ENCODE measurements at regions not wholly inside any gene's neighbourhood (a gene's known extent, or its start where the extent isn't known, plus 50 kb on each side); places are given as distances from the start of the nearest gene placed in this dataset.

GRCh38 chr15:100712226-100712625 is 109.8 kb downstream of the ASB7 start:
- intact Hi-C loops (cut with DNase I) = no loop called here
- peaks cover 0 to 4% of the 10 kb centered on the region in 2 donors for H3K4me1 ChIP-seq
- no peaks in the 10 kb centered on the region for H3K27me3 ChIP-seq
- no peaks in the 10 kb centered on the region for H3K9me3 ChIP-seq
- H3K36me3 ChIP-seq = no peaks in the 10 kb centered on the region
- no peak overlapping the region for H3K4me3 ChIP-seq
- TF ChIP-seq CTCF (IDR thresholded peaks at IDR 0.05) = no peak
- H3K27ac ChIP-seq = no peak overlapping the region
- DNase-seq (ENCODE audit: low spot score in 2 of 2) = peak in 1 of 2 donors; percentile 64

DNA sequence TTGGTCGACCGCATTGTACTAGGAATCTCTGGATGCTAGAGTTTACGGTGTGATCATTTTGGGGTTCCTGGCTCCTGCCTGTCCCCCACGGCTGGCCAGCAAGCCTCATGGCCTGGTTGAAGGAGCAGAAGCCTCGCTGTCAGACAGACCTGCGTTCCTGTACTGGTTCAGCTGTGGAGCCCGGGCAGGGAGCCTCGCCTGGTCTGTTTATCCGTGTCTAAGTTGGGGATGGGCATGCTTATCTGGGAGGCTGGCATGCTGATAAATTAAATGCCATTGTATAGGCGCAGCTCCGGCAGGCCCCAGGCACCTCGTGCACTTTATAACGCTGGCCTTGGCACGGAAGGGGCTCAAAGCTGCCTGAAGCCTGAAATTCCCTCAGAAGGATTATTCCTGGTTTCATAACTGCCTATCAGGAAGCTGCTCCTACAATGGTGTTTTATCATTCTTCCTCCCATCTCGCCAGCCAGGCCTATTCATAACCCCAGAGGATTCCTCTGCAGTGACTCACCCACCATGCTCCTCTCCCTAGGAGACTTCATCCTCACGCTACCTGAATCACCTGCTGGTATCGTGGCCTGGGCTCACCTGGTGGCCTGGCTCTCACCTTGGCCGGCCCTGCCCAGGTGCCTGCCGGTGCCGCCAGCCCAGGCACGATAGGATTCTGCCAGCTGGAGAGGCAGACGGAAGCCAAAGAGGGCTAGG is 110.9 kb downstream of the ASB7 start:
- Histone ChIP-seq H3K4me3 (no peak overlapping the region), H3K27me3 (no peaks in the 10 kb centered on the region), H3K27ac (no peak overlapping the region), H3K4me1 (peaks cover 0 to 4% of the 10 kb centered on the region in 2 donors), H3K9me3 (no peaks in the 10 kb centered on the region), H3K36me3 (no peaks in the 10 kb centered on the region)
- TF ChIP-seq CTCF (IDR thresholded peaks at IDR 0.05) = no peak
- intact Hi-C loops (cut with DNase I) = no loop called here
- peak in 1 of 2 donors; percentile 53 for DNase-seq (ENCODE audit: low spot score in 2 of 2)

DNA sequence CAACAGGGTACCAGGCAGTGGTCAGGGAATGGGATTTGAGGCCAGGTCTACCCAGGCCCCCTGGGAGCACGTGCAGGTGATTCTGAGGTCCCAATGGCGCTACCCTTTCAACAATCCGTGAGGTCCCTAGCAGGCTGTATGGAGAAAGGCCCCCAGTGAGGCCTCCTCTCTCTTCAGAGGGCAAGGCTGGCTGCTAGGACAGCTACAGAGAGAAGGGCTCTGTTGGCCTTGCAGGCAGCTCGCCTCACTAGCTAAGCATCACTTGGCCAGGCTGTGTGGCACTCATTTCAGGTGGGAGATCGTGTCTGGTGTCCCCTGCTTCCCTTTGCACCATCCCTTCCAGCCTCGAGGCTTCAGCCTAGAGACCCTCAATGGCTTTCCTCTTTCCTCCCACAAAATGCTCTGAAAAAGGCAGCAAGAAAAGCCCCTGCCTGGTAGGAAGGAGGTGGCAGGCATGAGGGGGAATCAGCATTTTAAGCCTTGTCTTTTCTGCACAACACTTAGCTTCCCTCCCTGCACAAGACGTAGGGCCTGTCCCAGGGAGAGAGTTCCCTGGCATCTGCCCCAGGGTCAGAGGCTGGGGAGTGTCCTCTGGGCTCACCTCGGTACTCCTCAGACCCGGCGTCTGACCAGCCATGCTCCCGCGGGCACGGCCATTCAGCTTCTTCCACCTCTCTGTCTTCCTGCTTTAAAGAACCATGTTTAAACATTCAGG is 111.8 kb downstream of the ASB7 start:
- Histone ChIP-seq H3K27ac (no peak overlapping the region), H3K27me3 (no peaks in the 10 kb centered on the region), H3K9me3 (no peaks in the 10 kb centered on the region), H3K4me1 (peaks cover 0 to 4% of the 10 kb centered on the region in 2 donors), H3K4me3 (no peak overlapping the region), H3K36me3 (no peaks in the 10 kb centered on the region)
- no peak for TF ChIP-seq CTCF (IDR thresholded peaks at IDR 0.05)
- intact Hi-C loops (cut with DNase I) = no loop called here
- DNase-seq (ENCODE audit: low spot score in 2 of 2) = peak in 1 of 2 donors; percentile 55

GRCh38 chr15:100714749-100715342 is 112.5 kb downstream of the ASB7 start:
- Histone ChIP-seq H3K9me3 (no peaks in the 10 kb centered on the region), H3K27ac (no peak overlapping the region), H3K4me1 (peaks cover 0 to 4% of the 10 kb centered on the region in 2 donors), H3K4me3 (no peak overlapping the region), H3K27me3 (no peaks in the 10 kb centered on the region), H3K36me3 (no peaks in the 10 kb centered on the region)
- TF ChIP-seq CTCF (IDR thresholded peaks at IDR 0.05) = no peak
- peak in 1 of 2 donors; percentile 4 for DNase-seq (ENCODE audit: low spot score in 2 of 2)
- intact Hi-C loops (cut with DNase I) = no loop called here

DNA sequence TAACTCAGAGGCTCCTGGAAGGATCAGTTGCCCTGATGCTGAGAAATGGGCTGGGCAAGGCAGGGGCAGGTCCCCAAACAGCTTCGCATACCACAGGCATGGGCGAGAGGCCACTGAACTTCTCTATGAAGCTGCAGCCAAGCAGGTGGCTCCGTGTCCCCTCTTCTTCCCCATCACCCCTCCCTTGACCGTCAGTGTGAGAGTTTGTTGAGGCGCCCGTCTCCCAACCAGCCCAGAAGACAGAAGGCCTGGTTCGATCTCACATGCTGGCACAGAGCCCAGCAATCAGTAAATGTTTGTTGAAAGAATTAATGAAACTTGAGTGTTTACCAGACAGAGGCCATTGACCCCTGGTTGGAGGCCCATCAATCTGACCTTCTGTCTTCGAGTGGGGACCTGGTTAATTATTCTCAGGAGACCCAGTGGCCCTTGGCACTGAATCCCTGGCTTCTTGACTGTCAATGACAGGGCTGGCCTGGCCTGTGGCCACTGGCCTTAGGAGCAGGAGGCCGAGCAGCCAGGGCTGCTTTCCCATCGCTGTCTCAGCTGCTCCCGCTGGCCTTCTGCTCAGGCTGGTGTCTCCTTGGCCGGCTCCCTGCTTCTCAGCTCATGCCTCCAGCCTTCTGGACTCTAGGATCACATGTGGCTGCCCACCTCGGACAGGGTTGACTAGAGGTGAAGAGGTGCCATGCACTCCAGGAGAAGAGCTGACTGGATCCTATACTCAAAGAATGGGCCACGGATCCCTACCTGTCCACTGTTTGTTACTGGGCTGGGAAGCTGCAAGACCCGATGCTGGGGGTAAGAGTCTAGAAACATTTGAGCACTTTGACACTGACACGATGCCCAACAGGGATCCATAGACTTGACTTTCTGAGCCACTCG is 113.4 kb downstream of the ASB7 start:
- intact Hi-C loops (cut with DNase I) = no loop called here
- H3K9me3 ChIP-seq = no peaks in the 10 kb centered on the region
- DNase-seq (ENCODE audit: low spot score in 2 of 2) = peak in 1 of 2 donors; percentile 60

More for the DNA sequence above, 113.4 kb downstream of the ASB7 start:
- H3K4me1 ChIP-seq = peaks cover 0 to 4% of the 10 kb centered on the region in 2 donors
- no peak for TF ChIP-seq CTCF (IDR thresholded peaks at IDR 0.05)
- no peaks in the 10 kb centered on the region for H3K27me3 ChIP-seq
- H3K36me3 ChIP-seq = no peaks in the 10 kb centered on the region
- H3K4me3 ChIP-seq = no peak overlapping the region
- no peak overlapping the region for H3K27ac ChIP-seq
